Loucy (cell line): ENCODE measurements at regions not wholly inside any gene's neighbourhood (a gene's known extent, or its start where the extent isn't known, plus 50 kb on each side); places are given as distances from the start of the nearest gene placed in this dataset.

Experiments used
- H2AFZ ChIP-seq: fragments of 200-600 bp; sonication (generic); 2 replicates; pipeline ENCODE4 v1.6.0; 2016; ENCODE audit warnings: antibody characterized with exemption, mild to moderate bottlenecking, low read length, moderate library complexity
- H3F3A ChIP-seq: fragments of 200-600 bp; 2 replicates; pipeline ENCODE4 v1.6.0; 2016; ENCODE audit warnings: antibody characterized with exemption, low read depth, mild to moderate bottlenecking
- H3K27me3 ChIP-seq: fragments of 200-600 bp; sonication (generic); 2 replicates; pipeline ENCODE4 v1.6.1; 2014; ENCODE audit warnings: low read length, mild to moderate bottlenecking; ENCODE audit not compliant: insufficient read depth, poor library complexity, severe bottlenecking
- H3K36me3 ChIP-seq: fragments of 200-600 bp; sonication (generic); 2 replicates; pipeline ENCODE4 v1.6.1; 2016; ENCODE audit warnings: low read length; ENCODE audit not compliant: insufficient read depth
- H3K4me1 ChIP-seq: fragments of 200-600 bp; sonication (generic); 2 replicates; pipeline ENCODE4 v1.5.1; 2014; ENCODE audit warnings: low read length, mild to moderate bottlenecking; ENCODE audit not compliant: insufficient read depth, poor library complexity, severe bottlenecking
- H3K4me2 ChIP-seq: fragments of 200-600 bp; sonication (generic); 2 replicates; pipeline ENCODE4 v1.6.0; 2014; ENCODE audit warnings: antibody characterized with exemption, low read length, low read depth, mild to moderate bottlenecking; ENCODE audit not compliant: poor library complexity, severe bottlenecking
- H3K4me3 ChIP-seq: fragments of 200-600 bp; sonication (generic); 2 replicates; pipeline ENCODE4 v1.5.1; 2014; ENCODE audit warnings: low read length, mild to moderate bottlenecking, mixed read lengths; ENCODE audit not compliant: poor library complexity, severe bottlenecking
- H3K79me2 ChIP-seq: fragments of 200-600 bp; sonication (generic); 2 replicates; pipeline ENCODE4 v1.6.1; 2014; ENCODE audit warnings: low read length; ENCODE audit not compliant: insufficient read depth
- H3K9ac ChIP-seq: fragments of 200-600 bp; sonication (generic); 2 replicates; pipeline ENCODE4 v1.6.0; 2014; ENCODE audit warnings: mild to moderate bottlenecking, low read depth, low read length, moderate library complexity; ENCODE audit not compliant: poor library complexity, severe bottlenecking
- H3K9me2 ChIP-seq: fragments of 200-600 bp; sonication (generic); replicated peaks from 2 replicates; pipeline ENCODE4 v1.6.1; 2016; ENCODE audit warnings: low read depth, low read length, mixed read lengths
- H3K9me3 ChIP-seq: fragments of 200-600 bp; sonication (generic); 2 replicates; pipeline ENCODE4 v1.6.1; 2014; ENCODE audit warnings: mild to moderate bottlenecking, antibody characterized with exemption, low read length, low read depth; ENCODE audit not compliant: insufficient read depth
- H4K20me1 ChIP-seq: fragments of 200-600 bp; sonication (generic); 2 replicates; pipeline ENCODE4 v1.6.0; 2014; ENCODE audit warnings: antibody characterized with exemption, low read length, mild to moderate bottlenecking; ENCODE audit not compliant: insufficient read depth, poor library complexity, severe bottlenecking
- EZH2phosphoT487 ChIP-seq: fragments of 200-600 bp; IDR thresholded peaks from 2 replicates; pipeline ENCODE4 v1.6.1; 2018; ENCODE audit warnings: antibody characterized with exemption, mild to moderate bottlenecking, moderate library complexity, borderline replicate concordance
- TF ChIP-seq, protein P1 (sequence below): fragments of 200-600 bp; sonication (generic); conservative IDR thresholded peaks from 2 replicates; pipeline ENCODE4 v1.5.1; 2014; ENCODE audit warnings: mild to moderate bottlenecking, antibody characterized with exemption, low read length

- no peaks in the 10 kb centered on the region for H4K20me1 ChIP-seq
- H3K4me1 ChIP-seq = no peaks in the 10 kb centered on the region
- no peaks in the 10 kb centered on the region for H3K36me3 ChIP-seq
- no peak overlapping the region for H3K4me2 ChIP-seq
- H3K4me3 ChIP-seq = no peak overlapping the region
- H3F3A ChIP-seq = no peaks in the 10 kb centered on the region
- H3K79me2 ChIP-seq = no peaks in the 10 kb centered on the region
- H3K9me3 ChIP-seq = no peaks in the 10 kb centered on the region
- H2AFZ ChIP-seq = no peak overlapping the region
- no peak overlapping the region for H3K9ac ChIP-seq
- TF ChIP-seq, protein P1, sequence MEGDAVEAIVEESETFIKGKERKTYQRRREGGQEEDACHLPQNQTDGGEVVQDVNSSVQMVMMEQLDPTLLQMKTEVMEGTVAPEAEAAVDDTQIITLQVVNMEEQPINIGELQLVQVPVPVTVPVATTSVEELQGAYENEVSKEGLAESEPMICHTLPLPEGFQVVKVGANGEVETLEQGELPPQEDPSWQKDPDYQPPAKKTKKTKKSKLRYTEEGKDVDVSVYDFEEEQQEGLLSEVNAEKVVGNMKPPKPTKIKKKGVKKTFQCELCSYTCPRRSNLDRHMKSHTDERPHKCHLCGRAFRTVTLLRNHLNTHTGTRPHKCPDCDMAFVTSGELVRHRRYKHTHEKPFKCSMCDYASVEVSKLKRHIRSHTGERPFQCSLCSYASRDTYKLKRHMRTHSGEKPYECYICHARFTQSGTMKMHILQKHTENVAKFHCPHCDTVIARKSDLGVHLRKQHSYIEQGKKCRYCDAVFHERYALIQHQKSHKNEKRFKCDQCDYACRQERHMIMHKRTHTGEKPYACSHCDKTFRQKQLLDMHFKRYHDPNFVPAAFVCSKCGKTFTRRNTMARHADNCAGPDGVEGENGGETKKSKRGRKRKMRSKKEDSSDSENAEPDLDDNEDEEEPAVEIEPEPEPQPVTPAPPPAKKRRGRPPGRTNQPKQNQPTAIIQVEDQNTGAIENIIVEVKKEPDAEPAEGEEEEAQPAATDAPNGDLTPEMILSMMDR = no peak
- no peak for TF ChIP-seq EZH2phosphoT487
- H3K9me2 ChIP-seq = no peaks in the 10 kb centered on the region
- H3K27me3 ChIP-seq = no peaks in the 10 kb centered on the region
Measured at GRCh38 chr13:73922493-73923393, 211.5 kb downstream of the KLF12 start.

GRCh38 chr13:73918691-73919090 is 215.5 kb downstream of the KLF12 start:
- TF ChIP-seq EZH2phosphoT487 = no peak
- TF ChIP-seq, protein P1 = no peak
- H4K20me1 ChIP-seq = no peaks in the 10 kb centered on the region
- no peak overlapping the region for H2AFZ ChIP-seq
- no peaks in the 10 kb centered on the region for H3K27me3 ChIP-seq
- H3F3A ChIP-seq = no peaks in the 10 kb centered on the region
- no peaks in the 10 kb centered on the region for H3K36me3 ChIP-seq
- no peaks in the 10 kb centered on the region for H3K9me3 ChIP-seq
- no peaks in the 10 kb centered on the region for H3K79me2 ChIP-seq
- H3K4me3 ChIP-seq = no peak overlapping the region
- H3K4me2 ChIP-seq = no peak overlapping the region
- no peak overlapping the region for H3K9ac ChIP-seq
- no peaks in the 10 kb centered on the region for H3K9me2 ChIP-seq
- H3K4me1 ChIP-seq = peaks cover 9% of the 10 kb centered on the region

DNA sequence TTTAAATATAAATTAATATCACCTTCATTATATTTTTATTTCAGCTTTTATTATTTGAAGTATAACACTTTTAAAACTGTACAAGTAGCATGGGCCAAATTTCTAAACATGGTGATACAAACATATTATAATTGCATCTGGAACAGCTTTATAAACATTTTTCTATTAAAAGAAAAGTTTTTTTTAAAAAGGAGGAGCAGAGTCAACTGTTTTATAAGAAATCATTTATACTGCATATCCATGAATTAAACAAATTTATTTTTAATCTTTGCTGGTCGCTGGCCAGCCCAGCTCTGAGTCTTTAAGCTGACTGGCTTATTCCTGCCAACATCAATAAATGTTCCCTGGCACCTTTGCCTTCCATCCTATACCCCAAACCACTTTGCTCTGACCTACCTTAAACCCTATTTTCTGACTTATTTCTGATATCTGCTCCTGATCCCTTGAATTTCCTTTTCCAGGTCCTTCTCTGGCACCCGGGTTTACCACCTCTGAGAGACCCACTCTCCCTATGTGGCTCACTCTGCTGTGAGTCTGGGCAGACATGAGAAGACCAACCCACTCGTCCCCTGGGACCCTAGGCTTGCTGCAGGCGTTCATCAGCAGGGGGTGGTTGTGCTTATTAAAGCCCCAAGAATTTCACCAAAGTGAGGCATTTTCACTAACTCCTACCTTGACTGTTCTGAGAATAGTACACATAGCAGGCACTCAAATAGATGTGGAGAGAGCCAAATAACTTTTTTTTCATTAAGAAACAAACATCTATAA is 220.3 kb downstream of the KLF12 start:
- H3K27me3 ChIP-seq = no peaks in the 10 kb centered on the region
- TF ChIP-seq, protein P1 = no peak
- no peak for TF ChIP-seq EZH2phosphoT487
- H3F3A ChIP-seq = no peaks in the 10 kb centered on the region
- H2AFZ ChIP-seq = no peak overlapping the region
- H3K9ac ChIP-seq = no peak overlapping the region
- no peak overlapping the region for H3K4me3 ChIP-seq
- H3K9me2 ChIP-seq = no peaks in the 10 kb centered on the region
- H3K79me2 ChIP-seq = no peaks in the 10 kb centered on the region
- H3K4me2 ChIP-seq = no peak overlapping the region
- H3K36me3 ChIP-seq = no peaks in the 10 kb centered on the region
- no peaks in the 10 kb centered on the region for H4K20me1 ChIP-seq
- no peaks in the 10 kb centered on the region for H3K9me3 ChIP-seq
- H3K4me1 ChIP-seq = peaks cover 9% of the 10 kb centered on the region
